Stimulated activated naive CD4-positive, alpha-beta T cell (primary cell): ENCODE measurements at regions not wholly inside any gene's neighbourhood (a gene's known extent, or its start where the extent isn't known, plus 50 kb on each side); places are given as distances from the start of the nearest gene placed in this dataset.

ENCODE experiments used
- DNase-seq, 6 experiments: peaks; one replicate each; lab custom pipeline; 2025; lab: John Stamatoyannopoulos, UW

DNA sequence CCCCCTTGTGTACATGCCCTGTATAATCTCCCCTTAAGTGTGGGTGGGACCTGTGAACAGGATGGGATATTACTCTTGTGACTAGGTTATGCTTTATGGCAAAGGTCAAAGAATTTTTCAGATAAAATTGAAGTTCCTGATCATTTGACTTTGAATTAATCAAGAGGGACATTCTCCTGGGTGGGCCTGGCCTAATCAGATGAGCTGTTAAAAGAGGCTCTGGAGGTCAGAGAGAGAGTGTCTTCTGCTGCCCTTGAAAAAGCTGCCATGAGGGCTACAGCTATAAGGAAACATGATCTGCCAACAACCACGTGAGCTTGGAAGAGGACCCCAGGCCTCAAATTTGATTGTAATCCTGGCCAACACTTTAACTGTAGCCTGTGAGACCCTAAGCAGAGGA is 125.6 kb upstream of the CSF3R start:
- DNase-seq = no peak

DNA sequence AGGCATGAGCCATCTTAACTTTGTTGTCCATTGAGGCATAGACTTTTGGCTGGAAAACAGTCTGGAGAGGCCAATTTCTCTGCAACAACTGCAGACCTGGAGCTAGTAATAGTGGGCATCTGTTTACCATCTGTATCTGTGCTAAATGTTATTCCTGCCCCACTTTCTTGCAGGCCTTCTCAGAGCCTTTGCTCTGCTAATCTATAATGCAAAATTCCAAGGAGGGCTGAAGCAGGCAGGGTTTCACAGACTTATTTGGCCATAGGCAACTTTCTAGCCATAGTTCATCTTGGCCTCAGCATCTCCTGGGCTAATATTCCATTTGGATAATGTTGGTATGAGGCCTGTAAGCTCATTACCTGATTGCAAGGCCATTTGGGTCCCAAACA is 124.5 kb upstream of the CSF3R start:
- DNase-seq = no peak

DNA sequence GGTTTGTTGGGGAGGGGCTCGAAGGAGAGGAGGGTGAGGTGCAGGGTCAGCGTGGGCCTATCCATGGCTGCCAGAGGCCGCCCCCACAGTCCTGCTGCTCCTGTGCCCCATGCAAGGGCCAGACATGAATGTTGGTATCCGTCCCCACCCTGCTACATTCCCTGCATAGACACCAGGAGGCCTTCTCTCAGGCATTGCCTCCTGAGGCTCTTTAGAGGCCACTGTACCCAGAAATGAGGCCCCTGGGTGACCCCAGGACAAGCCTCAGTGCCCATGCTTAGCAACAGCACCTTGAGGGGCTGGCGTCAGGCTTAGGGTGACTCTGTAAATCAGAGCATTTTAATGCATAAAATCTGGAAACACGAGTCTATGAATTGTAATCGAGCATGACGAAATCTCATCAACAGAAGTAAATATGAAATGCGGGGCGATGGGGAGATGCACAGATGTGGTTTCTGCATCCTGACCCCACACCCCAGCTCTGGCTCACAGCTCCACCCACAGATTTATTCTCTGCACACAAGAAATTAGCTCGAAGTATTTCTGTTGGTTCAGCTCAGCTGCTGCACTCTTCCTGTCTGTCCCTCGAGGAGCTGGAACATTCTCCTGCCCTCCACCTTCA is 124.0 kb upstream of the CSF3R start:
- DNase-seq = no peak

DNA sequence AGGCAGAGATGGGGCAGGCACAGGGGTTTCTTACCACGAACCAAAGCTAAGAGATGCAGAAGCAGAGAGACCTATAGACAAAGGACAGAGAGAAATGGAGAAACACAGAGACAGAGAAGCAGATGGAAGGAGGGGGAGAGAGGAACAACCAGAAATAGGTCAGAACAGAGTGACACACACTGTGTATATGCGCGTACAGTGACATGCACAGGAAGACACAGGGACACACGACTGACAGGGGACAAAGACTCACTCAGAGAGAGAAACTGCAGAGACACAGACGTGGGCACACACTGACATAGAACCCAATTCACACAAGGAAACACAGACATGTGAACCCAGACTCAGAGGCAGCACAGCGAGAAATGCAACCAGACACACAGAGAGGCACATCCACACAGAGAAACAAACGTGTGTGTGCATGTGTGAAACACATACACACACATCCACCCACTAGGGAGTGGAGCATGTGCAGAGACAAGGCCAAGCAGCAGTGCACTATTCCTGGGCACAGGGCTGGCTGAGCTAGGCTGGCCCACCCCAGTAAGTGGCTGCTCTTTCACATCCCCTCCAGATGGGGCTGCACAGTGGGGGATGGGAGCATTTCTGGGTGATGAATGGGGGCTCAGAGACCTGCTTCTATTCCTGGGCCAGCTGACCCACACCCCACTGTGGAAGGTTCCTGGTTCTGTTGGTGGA is 123.4 kb upstream of the CSF3R start:
- no peak for DNase-seq

DNA sequence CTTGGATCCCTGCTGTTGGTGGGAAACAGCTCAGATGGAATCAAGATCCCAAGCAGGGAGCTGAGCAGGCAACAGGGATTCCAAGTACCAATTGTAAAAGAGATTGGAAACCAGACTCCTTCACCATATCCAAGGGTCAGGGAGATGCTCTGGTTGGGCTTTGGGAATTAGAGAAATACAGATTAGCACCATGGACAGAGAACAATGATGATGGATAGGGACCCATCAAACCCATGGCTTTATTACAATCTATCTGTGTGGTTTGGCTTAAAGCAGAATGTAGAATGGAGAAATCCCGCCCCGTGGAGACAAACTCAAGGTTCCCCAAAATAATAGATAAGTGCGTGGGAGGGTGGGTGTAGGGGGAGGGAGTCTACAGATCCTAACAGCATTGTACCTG is 120.7 kb upstream of the CSF3R start:
- no peak for DNase-seq

DNA sequence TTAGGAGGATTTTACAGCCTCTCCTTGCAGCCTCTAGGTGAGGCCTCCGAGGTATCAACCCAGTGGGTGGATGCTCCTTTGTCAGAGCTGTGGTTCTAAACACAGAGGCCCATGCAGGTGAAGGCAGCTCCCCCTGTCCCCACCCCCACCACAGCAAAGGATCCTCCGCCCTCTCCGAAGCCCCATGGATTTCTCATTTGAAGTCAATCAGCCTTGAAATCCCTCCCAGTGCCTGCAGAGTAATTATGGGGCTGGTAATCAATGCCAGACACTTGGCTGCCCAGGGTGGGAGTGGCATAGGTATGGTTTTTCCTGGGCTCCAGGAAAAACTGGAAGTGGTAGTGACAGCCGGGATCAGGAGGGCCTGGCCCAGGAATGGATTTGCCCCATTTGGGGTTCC is 119.5 kb upstream of the CSF3R start:
- DNase-seq = no peak

DNA sequence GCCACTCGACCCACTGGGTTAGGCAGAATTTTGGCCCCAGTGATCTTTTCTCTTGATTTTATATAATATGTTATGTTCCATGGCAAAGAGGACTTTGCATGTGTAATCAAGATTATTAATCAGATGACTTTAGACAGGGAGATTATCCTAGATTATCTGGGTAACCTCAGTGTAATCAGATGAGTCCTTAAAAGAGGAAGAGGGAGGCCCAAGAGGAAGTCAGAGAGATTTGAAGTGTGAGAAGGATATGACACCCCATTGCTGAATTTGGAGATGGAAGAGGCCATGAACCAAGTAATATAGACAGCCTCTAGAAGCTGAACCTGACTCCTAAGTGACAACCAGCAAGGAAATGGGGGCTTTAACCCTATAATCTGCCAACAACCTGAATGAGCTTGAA is 117.1 kb upstream of the CSF3R start:
- no peak for DNase-seq

DNA sequence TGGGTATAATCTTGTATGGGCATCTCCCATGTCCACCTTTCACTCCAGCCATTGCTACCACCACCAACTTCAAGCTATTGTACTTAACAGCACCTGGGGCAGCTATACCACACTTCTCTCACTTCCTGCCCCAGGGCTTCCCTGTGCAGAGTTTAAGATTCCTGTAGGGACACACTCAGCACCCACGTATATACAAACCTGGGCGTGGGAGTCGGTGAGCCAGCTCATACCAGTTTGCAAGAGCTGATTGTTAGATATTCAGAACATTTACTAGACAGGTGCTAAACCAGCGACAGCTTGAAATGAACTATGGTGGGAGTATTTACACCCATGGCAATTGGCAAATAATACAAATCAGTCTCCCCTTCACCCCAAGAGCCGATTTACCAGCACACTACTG is 114.8 kb upstream of the CSF3R start:
- DNase-seq = no peak

DNA sequence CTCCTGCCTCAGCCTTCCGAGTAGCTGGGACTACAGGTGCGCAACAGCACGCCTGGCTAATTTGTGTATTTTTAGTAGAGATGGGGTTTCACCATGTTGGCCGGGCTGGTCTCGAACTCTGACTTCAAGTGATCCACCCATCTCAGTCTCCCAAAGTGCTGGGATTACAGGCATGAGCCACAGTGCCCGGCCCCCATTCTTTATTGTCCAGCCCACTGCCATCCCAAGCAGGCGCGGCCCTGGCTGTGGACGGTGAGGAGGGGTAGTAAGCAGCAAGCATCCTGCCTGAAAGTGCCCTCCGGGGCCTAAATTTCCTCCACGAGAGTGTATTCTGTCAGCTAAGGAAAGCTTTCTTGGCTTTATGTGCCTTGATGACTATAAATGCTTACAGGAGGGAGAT is 113.2 kb upstream of the CSF3R start:
- no peak for DNase-seq

DNA sequence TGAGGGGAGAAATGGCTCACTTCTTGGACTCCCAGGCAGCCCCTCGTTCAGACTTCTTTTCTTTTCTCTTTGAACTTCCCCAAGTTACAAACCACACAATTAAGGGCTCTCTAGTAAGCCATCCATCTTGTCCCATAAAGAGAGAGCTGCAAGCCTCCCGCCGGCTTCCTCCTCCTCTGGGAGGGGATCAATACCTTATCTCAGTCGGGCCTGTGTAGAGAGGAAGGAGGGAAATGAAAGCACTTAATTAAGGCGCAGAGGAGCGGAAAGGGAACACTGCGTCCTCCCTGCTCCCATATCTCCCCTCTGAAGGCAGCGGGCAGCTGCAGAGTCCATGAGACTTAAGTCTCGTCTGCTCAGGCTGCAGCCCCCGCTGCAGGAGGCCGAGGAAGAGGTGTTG is 112.6 kb upstream of the CSF3R start:
- DNase-seq = no peak

DNA sequence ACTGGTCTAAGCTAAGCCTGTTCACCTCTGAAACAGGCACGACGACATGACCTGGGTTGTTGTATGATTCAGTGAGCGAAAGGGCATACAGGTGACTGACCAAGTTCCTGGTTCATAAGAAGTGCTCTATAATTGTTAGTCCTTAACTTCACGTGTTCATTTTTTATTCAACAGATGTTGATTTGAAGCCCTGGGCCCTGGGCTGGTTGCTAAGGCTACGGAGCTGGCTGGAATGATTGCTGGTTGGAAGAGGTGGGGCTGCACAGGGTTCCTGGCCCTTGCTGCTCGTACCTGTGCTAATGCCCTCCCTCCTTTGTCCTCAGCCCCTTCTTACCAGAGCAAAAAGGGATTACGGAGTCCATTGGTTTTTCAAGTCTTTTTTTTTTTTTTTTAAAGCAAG is 111.3 kb upstream of the CSF3R start:
- no peak for DNase-seq

DNA sequence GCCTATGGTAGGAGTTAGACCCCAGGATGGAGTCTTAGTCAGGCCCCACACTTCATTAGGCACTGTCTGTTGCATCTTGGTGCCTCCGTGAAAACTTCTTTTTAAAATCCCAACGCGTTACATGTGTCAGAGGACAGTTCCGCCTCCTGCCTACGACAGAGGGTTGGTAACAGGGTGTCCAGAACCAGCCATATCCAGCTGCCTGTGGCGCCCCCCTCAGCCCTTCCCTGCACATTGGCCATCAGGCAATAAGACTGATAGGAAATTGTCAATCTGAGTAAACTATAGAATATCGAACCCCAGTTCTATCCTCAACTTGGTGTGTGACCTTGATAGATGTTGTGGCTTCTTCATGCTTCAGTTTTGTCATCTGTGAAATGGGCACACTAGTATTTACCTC is 108.6 kb upstream of the CSF3R start:
- no peak for DNase-seq

DNA sequence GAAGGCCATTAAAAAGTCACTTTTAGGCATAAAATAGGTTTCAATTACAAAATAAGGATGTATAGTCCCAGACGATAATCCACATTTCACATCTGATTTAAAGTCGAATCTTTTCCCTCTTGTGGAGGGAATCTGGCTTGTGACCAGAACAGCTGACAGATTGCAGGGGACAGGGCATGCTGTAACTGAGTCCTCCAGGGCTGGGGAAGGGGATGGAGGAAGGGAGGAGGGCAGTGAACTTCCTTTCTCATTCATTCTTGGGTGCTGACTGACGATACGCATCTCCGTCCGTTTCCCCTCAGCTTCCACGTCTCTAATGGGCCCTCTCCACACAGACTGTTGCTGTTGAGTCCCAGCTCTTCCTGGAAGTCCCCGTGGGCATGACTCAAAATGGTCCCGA is 108.1 kb upstream of the CSF3R start:
- DNase-seq = no peak

DNA sequence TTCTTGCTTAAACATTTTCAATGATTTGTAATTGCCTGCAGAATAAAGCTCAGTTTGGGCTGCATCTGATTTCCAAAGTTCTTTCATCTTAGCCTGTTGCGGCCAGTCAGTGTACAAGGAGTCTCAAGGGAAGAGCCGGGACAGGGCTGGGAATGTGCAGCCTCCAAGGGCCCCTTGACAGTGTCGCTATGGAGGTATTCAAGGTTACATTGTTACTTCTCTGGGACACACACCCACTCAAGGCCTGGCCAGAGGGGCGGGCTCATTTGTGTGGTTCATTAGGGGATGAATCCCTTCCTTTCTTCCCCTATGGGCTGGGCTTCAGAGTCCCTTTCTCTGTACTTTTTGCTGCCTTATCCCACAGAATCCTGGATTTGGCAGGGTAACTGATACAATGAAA is 107.6 kb upstream of the CSF3R start:
- DNase-seq = no peak

DNA sequence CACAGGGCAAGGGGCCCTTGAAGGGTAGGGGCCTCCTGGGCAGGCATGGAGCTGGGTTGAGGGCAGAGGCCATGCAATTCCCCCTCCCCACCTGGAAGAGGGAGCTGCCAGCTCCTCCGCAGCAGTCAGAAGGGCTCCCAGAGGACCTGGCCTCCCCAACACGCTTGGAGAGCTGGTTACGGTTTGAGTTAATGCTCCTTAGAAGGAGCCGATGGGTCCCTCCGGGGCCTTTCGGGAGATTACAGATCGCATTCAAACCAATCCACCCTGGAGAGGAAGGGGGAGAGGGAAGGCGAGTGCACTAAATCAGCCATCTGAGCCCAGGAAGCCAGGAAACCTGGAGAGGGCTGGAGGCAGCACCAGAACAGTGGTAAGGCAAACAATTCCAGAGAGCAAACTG is 106.3 kb upstream of the CSF3R start:
- DNase-seq = no peak

DNA sequence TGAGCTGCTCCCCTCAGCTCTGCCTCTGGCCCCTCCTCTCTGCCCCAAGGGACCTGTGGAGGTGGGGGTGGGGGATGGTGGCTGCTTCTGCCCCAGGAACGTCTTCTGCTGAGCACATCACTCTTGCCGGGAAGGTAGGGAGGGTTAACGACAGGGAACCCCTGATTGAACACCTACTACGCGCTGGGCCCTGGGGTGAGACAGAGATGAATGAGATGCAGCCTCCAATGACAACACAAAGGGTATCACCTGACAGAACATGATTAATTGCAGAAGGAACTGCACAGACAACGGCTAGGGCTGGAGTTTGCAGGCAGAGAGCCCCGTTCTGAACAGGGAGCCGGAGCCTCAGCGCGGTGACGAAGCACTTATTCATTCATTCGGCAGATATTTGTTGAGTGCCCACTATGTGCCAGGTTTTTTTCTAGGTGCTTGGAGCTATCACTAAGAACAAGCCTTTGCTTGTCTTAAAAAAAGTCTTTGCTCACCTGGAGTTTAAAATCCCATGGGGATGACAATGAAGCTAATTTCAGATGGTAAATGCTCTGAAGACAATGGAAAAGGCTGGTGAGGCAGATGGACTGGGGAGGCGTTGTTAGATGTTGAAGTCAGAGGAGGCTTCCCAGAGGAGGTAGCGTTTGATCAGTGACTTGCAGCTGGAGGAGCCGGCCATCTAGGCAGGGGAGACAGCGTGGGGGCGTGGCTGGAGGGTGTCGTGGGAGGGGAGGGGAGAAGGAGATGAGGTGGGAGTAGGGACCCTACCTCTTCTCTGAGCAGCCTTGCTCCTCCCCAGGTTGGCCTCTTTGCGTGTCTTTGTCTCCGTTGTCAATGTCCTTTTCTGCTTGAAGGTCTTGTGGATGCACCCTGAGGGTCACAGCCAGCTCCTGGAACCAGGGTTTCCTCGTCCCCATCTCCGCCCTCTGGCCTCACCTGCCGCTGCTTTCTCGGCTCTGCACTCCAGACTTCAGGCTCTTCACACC is 103.1 kb upstream of the CSF3R start:
- DNase-seq = no peak

DNA sequence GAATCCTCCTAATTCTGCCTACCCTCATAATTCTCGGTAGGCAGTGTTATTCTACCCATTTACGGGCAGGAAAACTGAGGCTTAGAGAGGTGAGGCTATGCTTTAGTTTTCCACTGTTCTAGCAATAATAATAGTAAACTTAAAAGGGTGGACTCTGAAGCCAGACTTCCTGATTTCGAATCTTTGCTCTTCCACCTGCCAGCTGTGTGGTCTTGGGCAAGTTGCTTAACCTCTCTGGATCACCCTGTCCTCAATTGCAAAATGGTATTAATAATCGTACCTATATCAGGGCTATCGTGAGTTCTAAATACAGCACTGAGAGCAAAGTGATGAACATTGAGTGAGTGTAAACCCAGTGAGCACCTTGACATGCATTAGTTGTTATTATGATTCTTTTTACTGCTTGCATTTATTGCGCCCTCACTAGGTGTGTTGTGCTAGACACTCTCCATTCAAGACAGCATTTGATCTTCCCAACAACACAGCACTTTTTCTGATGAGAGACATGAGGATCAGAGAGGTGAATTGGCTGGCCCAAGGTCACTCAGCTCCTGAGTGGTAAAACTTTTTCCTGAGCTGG is 102.3 kb upstream of the CSF3R start:
- DNase-seq = no peak

DNA sequence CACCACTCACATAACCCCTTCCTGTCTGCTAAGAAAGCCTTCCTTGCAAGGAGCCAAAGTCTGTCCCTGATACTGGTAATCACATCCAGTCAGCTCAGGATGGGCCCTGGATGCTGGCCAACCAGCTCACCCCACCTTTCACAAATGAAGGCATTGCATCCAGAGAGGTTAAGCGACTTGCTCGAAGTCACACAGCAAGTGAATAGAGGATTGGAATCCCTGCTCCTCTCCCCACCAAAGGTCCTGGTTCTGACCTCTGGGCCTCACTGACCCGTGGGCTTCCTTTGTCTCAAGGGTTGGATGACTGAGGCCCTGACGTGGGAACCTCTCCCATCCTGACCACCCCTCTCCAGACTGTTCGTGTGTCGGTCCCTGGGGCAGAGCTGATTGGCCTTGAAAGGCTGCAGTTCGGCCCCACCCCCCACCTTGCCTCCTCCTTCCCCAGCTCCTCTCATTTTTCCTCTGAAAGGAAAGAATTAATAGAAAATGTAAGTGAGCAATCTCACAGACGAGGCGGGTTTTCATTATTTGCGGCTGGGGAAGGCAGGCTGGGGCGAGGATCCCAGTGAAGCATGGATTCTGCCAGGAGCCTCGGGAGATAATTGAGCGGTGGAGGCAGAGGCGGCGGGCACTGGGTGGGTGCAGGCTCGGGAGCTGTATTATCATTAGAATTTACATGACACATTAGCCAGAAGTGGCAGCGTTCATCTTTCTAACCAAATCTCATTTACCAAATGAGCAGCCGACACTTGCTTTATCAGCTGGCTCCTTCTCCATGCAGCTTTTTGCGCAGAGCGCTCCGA is 101.5 kb upstream of the CSF3R start:
- DNase-seq = no peak

DNA sequence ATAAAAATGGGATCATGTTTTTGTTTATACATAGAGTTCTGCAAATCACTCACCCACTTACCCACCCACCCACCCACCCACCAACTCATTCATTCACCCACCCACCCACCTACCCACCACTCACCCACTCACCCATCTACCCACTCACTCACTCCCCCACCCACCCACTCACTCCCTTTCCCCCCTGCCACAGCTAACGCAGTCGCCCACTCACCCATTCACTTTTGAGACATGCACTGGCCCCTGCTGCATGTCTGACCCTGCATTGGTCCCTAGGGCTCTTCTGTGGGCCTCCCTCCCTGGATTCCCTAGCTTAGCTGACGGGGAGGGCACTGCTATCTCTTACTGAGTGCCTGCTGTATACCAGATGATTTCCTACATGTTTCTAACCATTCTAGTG is 100.4 kb upstream of the CSF3R start:
- DNase-seq = no peak

DNA sequence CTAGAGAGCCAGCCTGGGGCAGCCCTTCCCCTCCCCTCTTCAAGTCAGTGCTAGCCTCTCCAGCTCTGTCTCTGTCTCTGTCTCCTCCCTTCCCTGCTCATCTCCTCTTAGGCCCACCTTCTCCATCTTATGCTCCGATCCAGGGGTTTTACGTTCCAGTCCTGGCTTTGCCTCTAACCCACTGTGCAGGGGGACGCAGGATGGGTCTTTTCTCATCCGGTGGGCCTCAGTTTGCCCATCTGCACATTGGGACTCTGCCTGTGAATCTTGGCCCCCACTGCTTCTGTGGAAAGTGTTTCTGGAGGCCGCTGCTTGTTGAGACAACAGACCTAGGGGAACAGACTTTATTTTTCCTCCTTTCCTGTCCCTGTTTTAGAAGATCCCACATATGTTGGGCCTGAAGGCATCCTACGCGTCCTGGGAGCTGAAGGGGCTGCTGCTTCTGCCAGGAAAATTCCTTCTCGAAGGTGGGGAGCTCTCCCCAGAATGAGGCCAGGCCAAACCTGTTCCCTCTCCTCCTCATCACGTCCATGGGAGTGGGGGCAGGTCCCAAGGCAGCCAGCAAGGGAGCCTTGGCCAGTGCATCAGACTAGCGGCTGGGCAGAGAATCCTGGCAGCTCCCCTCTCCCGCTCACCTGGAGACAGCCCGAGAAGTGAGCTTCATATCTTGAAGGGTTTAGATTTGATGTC is 99.5 kb upstream of the CSF3R start:
- no peak for DNase-seq

DNA sequence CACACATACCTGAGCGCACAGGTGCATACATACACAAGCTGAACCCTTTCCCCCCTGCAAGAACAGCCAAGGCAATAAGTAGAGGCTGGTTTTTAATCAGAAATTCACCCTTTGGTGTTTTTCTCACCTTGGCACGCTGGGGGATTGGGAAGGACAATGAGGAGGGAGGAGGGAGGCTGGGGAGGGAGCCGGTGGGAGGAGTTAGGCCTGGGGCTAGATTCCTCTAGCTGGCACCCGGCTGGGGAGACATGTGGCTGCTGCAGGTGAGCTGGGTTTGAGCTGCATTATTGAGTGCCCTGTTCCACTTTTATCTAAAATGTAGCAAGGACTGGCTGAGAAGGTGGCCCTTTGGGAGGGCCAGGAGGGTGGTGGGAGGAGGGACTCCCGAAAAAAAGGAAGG is 97.8 kb upstream of the CSF3R start:
- no peak for DNase-seq
